Liver (tissue), 7 donors: ENCODE measurements at regions not wholly inside any gene's neighbourhood (a gene's known extent, or its start where the extent isn't known, plus 50 kb on each side); places are given as distances from the start of the nearest gene placed in this dataset.

Experiments used
- DNase-seq: peaks from one replicate; pipeline ENCODE4 v3.0.0-alpha.2; 2017; ENCODE audit warnings: low spot score
- H3K27ac ChIP-seq, 2 donors: one replicate each; pipeline ENCODE4 v1.7.0; 2013; ENCODE audit warnings: inconsistent platforms in 2 of 2, low read length in 2 of 2, control low read depth in 1 of 2, low read depth in 1 of 2, mild to moderate bottlenecking in 1 of 2
- H3K27me3 ChIP-seq, 4 donors: one replicate each; pipeline versions ENCODE4 v1.6.1 to v1.7.0; 2013; ENCODE audit warnings: low read length in 3 of 4, inconsistent platforms in 1 of 4, mild to moderate bottlenecking in 1 of 4, moderate library complexity in 1 of 4; ENCODE audit not compliant: control insufficient read depth in 4 of 4, insufficient read depth in 4 of 4
- H3K36me3 ChIP-seq, 4 donors: one replicate each; pipeline versions ENCODE4 v1.6.1 to v1.7.0; 2013; ENCODE audit warnings: low read length in 3 of 4, mild to moderate bottlenecking in 3 of 4, low read depth in 1 of 4, moderate library complexity in 1 of 4; ENCODE audit not compliant: control insufficient read depth in 4 of 4, insufficient read depth in 3 of 4
- H3K4me1 ChIP-seq, 4 donors: one replicate each; pipeline versions ENCODE4 v1.6.1 to v1.7.0; 2013; ENCODE audit warnings: low read length in 3 of 4, mild to moderate bottlenecking in 3 of 4, moderate library complexity in 1 of 4; ENCODE audit not compliant: control insufficient read depth in 4 of 4, insufficient read depth in 4 of 4
- H3K4me3 ChIP-seq, 3 donors: one replicate each; pipeline versions ENCODE4 v1.6.1 to v1.7.0; 2013; ENCODE audit warnings: low read length in 3 of 3, control low read depth in 1 of 3, low read depth in 1 of 3, mild to moderate bottlenecking in 1 of 3
- H3K9ac ChIP-seq, 2 donors: one replicate each; pipeline ENCODE4 v1.7.0; 2013; ENCODE audit warnings: low read length in 2 of 2, mild to moderate bottlenecking in 2 of 2, moderate library complexity in 2 of 2, control low read depth in 1 of 2, low read depth in 1 of 2
- H3K9me3 ChIP-seq, 4 donors: one replicate each; pipeline versions ENCODE4 v1.6.1 to v1.7.0; 2013; ENCODE audit warnings: low read length in 3 of 4; ENCODE audit not compliant: control insufficient read depth in 4 of 4
- FOXA1 ChIP-seq: IDR thresholded peaks from 2 replicates; pipeline ENCODE4 v1.6.1; 2016; ENCODE audit warnings: antibody characterized with exemption
- GABPA ChIP-seq, 2 donors: IDR thresholded peaks in 1 of 2; conservative IDR thresholded peaks in 1 of 2; 2 replicates each; pipeline ENCODE4 v1.6.1; 2016; ENCODE audit warnings: antibody characterized with exemption in 2 of 2, mild to moderate bottlenecking in 1 of 2, moderate library complexity in 1 of 2
- HNF4A ChIP-seq, 2 donors: conservative IDR thresholded peaks; 2 replicates each; pipeline ENCODE4 v1.6.1; 2016; ENCODE audit warnings: antibody characterized with exemption in 2 of 2, mild to moderate bottlenecking in 2 of 2
- HNF4G ChIP-seq: IDR thresholded peaks from 2 replicates; pipeline ENCODE4 v1.6.1; 2016; ENCODE audit warnings: antibody characterized with exemption
- JUND ChIP-seq, 2 donors: IDR thresholded peaks; 2 replicates each; pipeline ENCODE4 v1.6.1; 2016; ENCODE audit warnings: antibody characterized with exemption in 2 of 2
- RAD21 ChIP-seq, 2 donors: IDR thresholded peaks; 2 replicates each; pipeline ENCODE4 v1.6.1; 2016; ENCODE audit warnings: antibody characterized with exemption in 2 of 2, mild to moderate bottlenecking in 2 of 2
- RXRA ChIP-seq, 2 donors: IDR thresholded peaks; 2 replicates each; pipeline ENCODE4 v1.6.1; 2017 to 2018; ENCODE audit warnings: antibody characterized with exemption in 2 of 2, mild to moderate bottlenecking in 1 of 2
- SP1 ChIP-seq: IDR thresholded peaks from 2 replicates; pipeline ENCODE4 v1.6.1; 2018; ENCODE audit warnings: antibody characterized with exemption, mild to moderate bottlenecking
- TF ChIP-seq, protein P1 (sequence below): IDR thresholded peaks from 2 replicates; pipeline ENCODE4 v1.6.1; 2016; ENCODE audit warnings: antibody characterized with exemption, mild to moderate bottlenecking
- TF ChIP-seq, protein P2 (sequence below): IDR thresholded peaks from 2 replicates; pipeline ENCODE4 v1.6.1; 2016; ENCODE audit warnings: antibody characterized with exemption
- TF ChIP-seq, protein P3 (sequence below): IDR thresholded peaks from 2 replicates; pipeline ENCODE4 v1.6.1; 2016; ENCODE audit warnings: antibody characterized with exemption
- TF ChIP-seq, protein P4 (sequence below): IDR thresholded peaks from 2 replicates; pipeline ENCODE4 v1.6.1; 2016; ENCODE audit warnings: antibody characterized with exemption
- TF ChIP-seq, protein P5 (sequence below): fragments of 150-350 bp; IDR thresholded peaks from 2 replicates; pipeline ENCODE4 v1.5.1; 2017; ENCODE audit warnings: improper control_type of control experiment, low read depth, low read length; ENCODE audit not compliant: missing input control
- donor health status: healthy.
- donor health status: healthy.
- donor health status: healthy.
- donor health status: healthy.

DNA sequence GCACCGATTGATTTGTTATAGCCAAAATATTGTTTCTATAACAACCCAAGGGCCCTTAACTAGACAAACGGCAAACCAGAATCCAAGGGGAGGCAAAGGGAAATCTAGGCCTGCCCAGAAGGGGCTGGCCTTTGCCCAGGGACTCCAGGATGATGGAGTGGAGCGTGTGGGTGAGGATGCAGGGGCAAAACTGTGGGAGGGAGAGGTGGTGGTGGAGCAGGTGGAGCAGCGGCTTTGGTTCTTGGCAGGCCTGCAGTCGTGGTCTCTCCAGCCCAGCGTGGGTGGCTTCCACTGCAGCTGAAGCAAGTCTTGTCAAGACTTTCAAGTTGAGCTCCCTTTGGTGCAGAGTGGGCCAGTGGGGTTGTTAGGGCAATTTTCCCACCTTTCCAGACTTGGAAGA lies 98.6 kb upstream of the TBCA start (continued):
- TF ChIP-seq, protein P1, sequence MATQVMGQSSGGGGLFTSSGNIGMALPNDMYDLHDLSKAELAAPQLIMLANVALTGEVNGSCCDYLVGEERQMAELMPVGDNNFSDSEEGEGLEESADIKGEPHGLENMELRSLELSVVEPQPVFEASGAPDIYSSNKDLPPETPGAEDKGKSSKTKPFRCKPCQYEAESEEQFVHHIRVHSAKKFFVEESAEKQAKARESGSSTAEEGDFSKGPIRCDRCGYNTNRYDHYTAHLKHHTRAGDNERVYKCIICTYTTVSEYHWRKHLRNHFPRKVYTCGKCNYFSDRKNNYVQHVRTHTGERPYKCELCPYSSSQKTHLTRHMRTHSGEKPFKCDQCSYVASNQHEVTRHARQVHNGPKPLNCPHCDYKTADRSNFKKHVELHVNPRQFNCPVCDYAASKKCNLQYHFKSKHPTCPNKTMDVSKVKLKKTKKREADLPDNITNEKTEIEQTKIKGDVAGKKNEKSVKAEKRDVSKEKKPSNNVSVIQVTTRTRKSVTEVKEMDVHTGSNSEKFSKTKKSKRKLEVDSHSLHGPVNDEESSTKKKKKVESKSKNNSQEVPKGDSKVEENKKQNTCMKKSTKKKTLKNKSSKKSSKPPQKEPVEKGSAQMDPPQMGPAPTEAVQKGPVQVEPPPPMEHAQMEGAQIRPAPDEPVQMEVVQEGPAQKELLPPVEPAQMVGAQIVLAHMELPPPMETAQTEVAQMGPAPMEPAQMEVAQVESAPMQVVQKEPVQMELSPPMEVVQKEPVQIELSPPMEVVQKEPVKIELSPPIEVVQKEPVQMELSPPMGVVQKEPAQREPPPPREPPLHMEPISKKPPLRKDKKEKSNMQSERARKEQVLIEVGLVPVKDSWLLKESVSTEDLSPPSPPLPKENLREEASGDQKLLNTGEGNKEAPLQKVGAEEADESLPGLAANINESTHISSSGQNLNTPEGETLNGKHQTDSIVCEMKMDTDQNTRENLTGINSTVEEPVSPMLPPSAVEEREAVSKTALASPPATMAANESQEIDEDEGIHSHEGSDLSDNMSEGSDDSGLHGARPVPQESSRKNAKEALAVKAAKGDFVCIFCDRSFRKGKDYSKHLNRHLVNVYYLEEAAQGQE, result no peak
- TF ChIP-seq HNF4G (no peak), JUND (IDR thresholded peaks at IDR 0.05) (no peak), SP1 (no peak)

DNA sequence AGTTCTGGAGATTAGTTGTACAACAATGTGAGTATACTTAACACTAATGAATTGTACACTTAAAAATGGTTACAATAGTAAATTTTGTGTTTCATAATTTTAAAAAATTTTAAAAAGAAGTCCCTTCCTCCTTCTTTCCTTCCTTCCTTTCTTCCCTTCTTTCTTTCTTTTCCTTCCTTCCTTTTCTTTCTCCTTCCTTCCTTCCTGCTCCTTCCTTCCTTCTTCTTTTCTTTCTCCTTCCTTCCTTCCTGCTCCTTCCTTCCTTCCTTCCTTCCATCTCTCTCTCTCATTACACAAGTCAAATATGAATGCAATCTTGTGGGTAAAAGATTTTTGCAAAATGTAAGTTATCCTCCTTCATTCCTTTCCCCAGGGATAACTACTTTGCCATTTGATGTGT lies 97.1 kb upstream of the TBCA start:
- H3K27ac ChIP-seq, result no peak overlapping the region
- peaks cover 0 to 8% (median 5%) of the 10 kb centered on the region in 4 donors for H3K4me1 ChIP-seq
- TF ChIP-seq RAD21 (IDR thresholded peaks at IDR 0.05) (no peak), HNF4A (conservative IDR thresholded peaks at IDR 0.05) (no peak), SP1 (no peak), FOXA1 (no peak), RXRA (IDR thresholded peaks at IDR 0.05) (no peak), GABPA (IDR thresholded peaks at IDR 0.05 in 1 of 2, conservative IDR thresholded peaks at IDR 0.05 in 1 of 2) (no peak), JUND (IDR thresholded peaks at IDR 0.05) (no peak)
- TF ChIP-seq, protein P2, sequence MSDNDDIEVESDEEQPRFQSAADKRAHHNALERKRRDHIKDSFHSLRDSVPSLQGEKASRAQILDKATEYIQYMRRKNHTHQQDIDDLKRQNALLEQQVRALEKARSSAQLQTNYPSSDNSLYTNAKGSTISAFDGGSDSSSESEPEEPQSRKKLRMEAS, result no peak
- TF ChIP-seq, protein P3, sequence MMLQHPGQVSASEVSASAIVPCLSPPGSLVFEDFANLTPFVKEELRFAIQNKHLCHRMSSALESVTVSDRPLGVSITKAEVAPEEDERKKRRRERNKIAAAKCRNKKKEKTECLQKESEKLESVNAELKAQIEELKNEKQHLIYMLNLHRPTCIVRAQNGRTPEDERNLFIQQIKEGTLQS, result no peak
- TF ChIP-seq, protein P1, result no peak
- TF ChIP-seq, protein P4, sequence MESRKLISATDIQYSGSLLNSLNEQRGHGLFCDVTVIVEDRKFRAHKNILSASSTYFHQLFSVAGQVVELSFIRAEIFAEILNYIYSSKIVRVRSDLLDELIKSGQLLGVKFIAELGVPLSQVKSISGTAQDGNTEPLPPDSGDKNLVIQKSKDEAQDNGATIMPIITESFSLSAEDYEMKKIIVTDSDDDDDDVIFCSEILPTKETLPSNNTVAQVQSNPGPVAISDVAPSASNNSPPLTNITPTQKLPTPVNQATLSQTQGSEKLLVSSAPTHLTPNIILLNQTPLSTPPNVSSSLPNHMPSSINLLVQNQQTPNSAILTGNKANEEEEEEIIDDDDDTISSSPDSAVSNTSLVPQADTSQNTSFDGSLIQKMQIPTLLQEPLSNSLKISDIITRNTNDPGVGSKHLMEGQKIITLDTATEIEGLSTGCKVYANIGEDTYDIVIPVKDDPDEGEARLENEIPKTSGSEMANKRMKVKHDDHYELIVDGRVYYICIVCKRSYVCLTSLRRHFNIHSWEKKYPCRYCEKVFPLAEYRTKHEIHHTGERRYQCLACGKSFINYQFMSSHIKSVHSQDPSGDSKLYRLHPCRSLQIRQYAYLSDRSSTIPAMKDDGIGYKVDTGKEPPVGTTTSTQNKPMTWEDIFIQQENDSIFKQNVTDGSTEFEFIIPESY, result no peak
- TF ChIP-seq, protein P5, sequence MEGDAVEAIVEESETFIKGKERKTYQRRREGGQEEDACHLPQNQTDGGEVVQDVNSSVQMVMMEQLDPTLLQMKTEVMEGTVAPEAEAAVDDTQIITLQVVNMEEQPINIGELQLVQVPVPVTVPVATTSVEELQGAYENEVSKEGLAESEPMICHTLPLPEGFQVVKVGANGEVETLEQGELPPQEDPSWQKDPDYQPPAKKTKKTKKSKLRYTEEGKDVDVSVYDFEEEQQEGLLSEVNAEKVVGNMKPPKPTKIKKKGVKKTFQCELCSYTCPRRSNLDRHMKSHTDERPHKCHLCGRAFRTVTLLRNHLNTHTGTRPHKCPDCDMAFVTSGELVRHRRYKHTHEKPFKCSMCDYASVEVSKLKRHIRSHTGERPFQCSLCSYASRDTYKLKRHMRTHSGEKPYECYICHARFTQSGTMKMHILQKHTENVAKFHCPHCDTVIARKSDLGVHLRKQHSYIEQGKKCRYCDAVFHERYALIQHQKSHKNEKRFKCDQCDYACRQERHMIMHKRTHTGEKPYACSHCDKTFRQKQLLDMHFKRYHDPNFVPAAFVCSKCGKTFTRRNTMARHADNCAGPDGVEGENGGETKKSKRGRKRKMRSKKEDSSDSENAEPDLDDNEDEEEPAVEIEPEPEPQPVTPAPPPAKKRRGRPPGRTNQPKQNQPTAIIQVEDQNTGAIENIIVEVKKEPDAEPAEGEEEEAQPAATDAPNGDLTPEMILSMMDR, result no peak
- no peaks in the 10 kb centered on the region for H3K36me3 ChIP-seq
- no peak overlapping the region for H3K4me3 ChIP-seq
- no peak overlapping the region for H3K9ac ChIP-seq
- no peaks in the 10 kb centered on the region for H3K9me3 ChIP-seq
- H3K27me3 ChIP-seq, result no peaks in the 10 kb centered on the region
- no peak for DNase-seq
